ENCODE measurements at regions not wholly inside any gene's neighbourhood (a gene's known extent, or its start where the extent isn't known, plus 50 kb on each side); places are given as distances from the start of the nearest gene placed in this dataset.

DNA sequence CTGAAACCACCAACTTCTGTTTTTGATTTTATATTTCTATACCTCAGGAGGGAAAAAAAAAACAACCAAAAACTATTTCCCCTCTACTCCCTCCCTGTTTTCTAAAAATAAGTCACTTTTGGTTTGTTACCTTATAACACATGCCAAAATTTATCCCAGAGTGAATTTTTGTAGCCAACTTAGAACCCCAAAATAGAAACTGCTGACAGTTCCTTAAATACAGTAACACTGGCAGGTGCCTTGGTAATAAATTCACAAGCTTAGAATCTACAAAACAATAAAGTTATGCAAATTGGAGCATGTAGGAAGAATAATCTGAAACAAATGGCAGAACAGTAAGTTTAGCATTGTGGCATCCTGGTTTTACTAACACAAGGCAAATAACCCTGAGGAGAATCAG lies 165.0 kb upstream of the HDAC9 start:
- DNase-seq = no peak
- H3K4me1 Mint-ChIP-seq = no peaks in the 10 kb centered on the region
- TF ChIP-seq, protein P1, sequence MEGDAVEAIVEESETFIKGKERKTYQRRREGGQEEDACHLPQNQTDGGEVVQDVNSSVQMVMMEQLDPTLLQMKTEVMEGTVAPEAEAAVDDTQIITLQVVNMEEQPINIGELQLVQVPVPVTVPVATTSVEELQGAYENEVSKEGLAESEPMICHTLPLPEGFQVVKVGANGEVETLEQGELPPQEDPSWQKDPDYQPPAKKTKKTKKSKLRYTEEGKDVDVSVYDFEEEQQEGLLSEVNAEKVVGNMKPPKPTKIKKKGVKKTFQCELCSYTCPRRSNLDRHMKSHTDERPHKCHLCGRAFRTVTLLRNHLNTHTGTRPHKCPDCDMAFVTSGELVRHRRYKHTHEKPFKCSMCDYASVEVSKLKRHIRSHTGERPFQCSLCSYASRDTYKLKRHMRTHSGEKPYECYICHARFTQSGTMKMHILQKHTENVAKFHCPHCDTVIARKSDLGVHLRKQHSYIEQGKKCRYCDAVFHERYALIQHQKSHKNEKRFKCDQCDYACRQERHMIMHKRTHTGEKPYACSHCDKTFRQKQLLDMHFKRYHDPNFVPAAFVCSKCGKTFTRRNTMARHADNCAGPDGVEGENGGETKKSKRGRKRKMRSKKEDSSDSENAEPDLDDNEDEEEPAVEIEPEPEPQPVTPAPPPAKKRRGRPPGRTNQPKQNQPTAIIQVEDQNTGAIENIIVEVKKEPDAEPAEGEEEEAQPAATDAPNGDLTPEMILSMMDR (IDR thresholded peaks at IDR 0.05) = no peak
- no peaks in the 10 kb centered on the region for H3K9me3 Mint-ChIP-seq
- no peak overlapping the region for H3K27ac Mint-ChIP-seq
- H3K36me3 Mint-ChIP-seq (ENCODE audit: low read depth) = no peaks in the 10 kb centered on the region
- H3K4me3 Mint-ChIP-seq = no peak overlapping the region
- H3K27me3 Mint-ChIP-seq (ENCODE audit: low read depth, poor library complexity) = no peaks in the 10 kb centered on the region

DNA sequence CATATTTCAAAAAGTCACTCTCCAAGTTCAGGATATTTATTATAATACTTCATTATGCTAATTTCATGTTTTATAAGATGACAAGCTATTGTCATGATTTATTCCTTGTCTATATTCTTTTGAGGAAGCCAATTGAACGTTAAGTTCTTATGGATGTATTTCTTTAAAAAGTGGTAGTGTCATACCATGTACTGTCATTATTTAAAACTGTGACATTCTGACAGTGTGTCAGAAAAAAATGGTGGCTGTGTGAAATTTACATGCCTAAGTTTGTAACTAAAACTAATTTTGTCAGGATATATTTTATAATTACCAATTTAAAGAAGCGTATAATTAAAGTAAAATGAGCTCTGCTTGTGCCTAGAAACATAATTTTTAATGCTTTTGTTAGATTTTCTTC lies 158.9 kb upstream of the HDAC9 start:
- Mint-ChIP-seq H3K4me3 (no peak overlapping the region), H3K27ac (no peak overlapping the region), H3K9me3 (peaks cover 9% of the 10 kb centered on the region), H3K36me3 (ENCODE audit: low read depth) (peaks cover 7% of the 10 kb centered on the region), H3K27me3 (ENCODE audit: low read depth, poor library complexity) (no peaks in the 10 kb centered on the region), H3K4me1 (no peaks in the 10 kb centered on the region)
- TF ChIP-seq, protein P1 (IDR thresholded peaks at IDR 0.05) = no peak
- DNase-seq = no peak

DNA sequence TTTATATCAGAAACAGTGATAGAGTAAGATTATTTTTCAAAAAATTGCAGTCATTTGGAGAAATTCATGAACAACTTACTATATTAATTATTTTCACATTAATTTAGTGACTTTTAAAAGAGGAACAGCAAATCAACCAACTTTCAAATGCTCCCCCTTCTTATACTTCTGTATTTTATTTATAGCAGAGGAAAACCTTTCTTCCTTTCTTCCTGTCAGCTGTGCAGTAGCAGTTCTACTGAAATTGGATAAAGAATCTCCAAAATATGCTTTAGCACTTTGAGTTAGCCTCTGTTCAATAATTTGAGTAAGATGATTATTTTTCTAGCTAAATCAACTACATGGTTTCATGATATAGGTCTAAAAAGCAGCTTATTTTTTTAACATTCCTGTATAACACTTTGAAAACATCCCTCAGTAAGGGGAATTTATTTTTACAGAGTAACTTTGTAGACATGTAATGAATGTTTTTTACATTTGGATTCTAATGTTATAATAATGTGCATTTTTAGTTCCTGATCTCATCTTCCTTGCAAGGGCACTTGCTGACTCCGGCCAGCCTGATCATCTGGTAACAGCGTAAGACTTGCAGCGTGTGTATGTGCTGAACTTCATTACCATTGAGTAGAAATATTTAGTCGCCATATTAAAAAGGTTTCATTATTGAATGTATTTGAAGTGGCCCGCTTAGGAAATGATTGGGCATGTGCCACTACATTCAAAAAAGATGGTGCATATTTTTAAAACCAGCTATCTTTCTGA lies 158.3 kb upstream of the HDAC9 start:
- Mint-ChIP-seq H3K27me3 (ENCODE audit: low read depth, poor library complexity) (no peaks in the 10 kb centered on the region), H3K4me1 (no peaks in the 10 kb centered on the region)

DNA sequence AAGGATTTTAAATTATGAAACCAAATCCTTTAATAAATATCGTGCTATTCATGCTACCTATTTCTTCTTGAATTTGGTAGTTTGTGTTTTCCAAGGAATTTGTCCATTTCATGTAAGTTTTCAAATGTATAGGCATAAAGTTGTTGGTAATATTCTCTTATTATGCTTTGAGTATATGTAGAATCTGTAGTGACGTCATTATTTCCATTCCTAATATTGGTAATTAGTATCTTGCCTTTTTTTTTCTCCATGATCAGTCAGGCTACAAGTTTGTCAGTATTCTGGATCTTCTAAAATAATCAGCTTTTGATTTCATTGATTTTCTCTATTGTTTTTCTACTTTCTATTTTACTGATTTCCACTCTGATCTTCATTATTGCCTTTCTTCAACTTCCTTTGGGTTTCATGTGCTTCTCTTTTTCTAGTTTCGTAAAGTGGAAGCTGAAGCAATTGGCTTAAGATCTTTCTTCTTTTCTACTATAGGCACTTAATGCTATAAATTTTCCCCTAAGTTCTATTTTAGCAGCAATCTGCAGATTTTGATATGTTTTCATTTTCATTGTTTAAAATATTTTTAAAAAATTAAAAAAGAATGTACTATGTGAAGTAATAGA lies 156.5 kb upstream of the HDAC9 start:
- DNase-seq = no peak
- Mint-ChIP-seq H3K27me3 (ENCODE audit: low read depth, poor library complexity) (no peaks in the 10 kb centered on the region), H3K4me3 (no peak overlapping the region), H3K36me3 (ENCODE audit: low read depth) (peaks cover 10% of the 10 kb centered on the region), H3K9me3 (peaks cover 17% of the 10 kb centered on the region), H3K27ac (no peak overlapping the region), H3K4me1 (no peaks in the 10 kb centered on the region)
- TF ChIP-seq, protein P1 (IDR thresholded peaks at IDR 0.05) = no peak

More for the DNA sequence above, 158.3 kb upstream of the HDAC9 start:
- no peak for DNase-seq
- Mint-ChIP-seq H3K4me3 (no peak overlapping the region), H3K9me3 (peaks cover 15% of the 10 kb centered on the region), H3K36me3 (ENCODE audit: low read depth) (peaks cover 10% of the 10 kb centered on the region), H3K27ac (no peak overlapping the region)
- TF ChIP-seq, protein P1 (IDR thresholded peaks at IDR 0.05) = no peak

DNA sequence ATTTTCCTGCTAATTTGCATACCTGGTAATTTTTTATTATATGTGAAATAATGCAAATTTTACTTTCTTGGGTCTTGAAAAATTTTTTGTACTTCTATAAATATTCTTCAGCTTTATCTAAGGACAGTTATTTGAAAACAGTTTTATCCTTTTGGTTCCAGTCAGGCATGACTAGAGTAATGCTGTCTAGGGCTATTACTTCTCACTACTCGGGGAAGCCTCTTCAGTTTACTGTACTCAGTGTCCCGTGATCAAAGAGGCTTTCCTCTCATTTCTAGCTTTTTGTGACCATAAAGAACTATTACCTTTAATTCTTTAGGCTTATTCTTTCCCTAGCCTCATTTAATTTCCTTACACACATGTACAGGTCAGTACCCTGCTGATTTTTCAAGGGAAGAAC lies 153.8 kb upstream of the HDAC9 start:
- no peak for DNase-seq
- Mint-ChIP-seq H3K36me3 (ENCODE audit: low read depth) (peaks cover 10% of the 10 kb centered on the region), H3K4me3 (no peak overlapping the region), H3K27me3 (ENCODE audit: low read depth, poor library complexity) (peaks cover 3% of the 10 kb centered on the region), H3K27ac (no peak overlapping the region), H3K4me1 (no peaks in the 10 kb centered on the region), H3K9me3 (peaks cover 17% of the 10 kb centered on the region)
- TF ChIP-seq, protein P1 (IDR thresholded peaks at IDR 0.05) = no peak

DNA sequence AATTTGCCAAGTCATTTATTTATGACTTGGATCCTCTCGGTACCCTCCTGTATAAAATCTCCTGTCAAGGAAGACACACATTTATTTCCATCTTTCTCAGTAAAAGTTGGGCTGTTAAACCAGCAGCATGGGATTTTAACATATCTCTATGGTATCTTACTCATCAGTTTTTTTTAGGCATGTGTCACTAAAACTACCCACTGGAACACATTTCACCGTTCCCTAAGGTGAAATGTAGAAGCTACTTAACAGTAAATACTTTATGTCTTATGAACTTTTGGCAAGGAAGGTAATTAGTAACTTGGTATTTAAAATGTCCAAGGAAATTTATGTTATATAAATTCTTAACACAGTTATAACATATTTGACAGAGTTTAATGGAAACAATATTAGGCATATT lies 152.5 kb upstream of the HDAC9 start:
- H3K4me3 Mint-ChIP-seq = no peak overlapping the region
- H3K36me3 Mint-ChIP-seq (ENCODE audit: low read depth) = peaks cover 10% of the 10 kb centered on the region
- TF ChIP-seq, protein P1 (IDR thresholded peaks at IDR 0.05) = no peak
- no peaks in the 10 kb centered on the region for H3K4me1 Mint-ChIP-seq
- DNase-seq = no peak
- H3K27me3 Mint-ChIP-seq (ENCODE audit: low read depth, poor library complexity) = peaks cover 6% of the 10 kb centered on the region
- H3K9me3 Mint-ChIP-seq = peaks cover 17% of the 10 kb centered on the region
- no peak overlapping the region for H3K27ac Mint-ChIP-seq
